HL-60 (cell line): ENCODE measurements at regions not wholly inside any gene's neighbourhood (a gene's known extent, or its start where the extent isn't known, plus 50 kb on each side); places are given as distances from the start of the nearest gene placed in this dataset.

Source experiments
- DNase-seq, 2 experiments: peaks; one replicate each; pipeline ENCODE4 v3.0.0-alpha.2; 2010 to 2020; ENCODE audit warnings: low read depth in 1 of 2, low spot score in 1 of 2
- H3K27ac ChIP-seq: fragments of 250-450 bp; sonication (Bioruptor Pico); replicated peaks from 2 replicates; pipeline ENCODE4 v1.5.1; 2020; ENCODE audit warnings: mild to moderate bottlenecking, moderate library complexity
- H3K27me3 ChIP-seq: fragments of 250-450 bp; sonication (Bioruptor Pico); 2 replicates; pipeline ENCODE4 v1.5.1; 2021; ENCODE audit warnings: mild to moderate bottlenecking, moderate library complexity; ENCODE audit not compliant: insufficient read depth, poor library complexity, severe bottlenecking
- H3K4me3 ChIP-seq: replicated peaks from 2 replicates; pipeline ENCODE4 v1.5.1; 2011; ENCODE audit warnings: mild to moderate bottlenecking, control low read depth, low read length; ENCODE audit not compliant: insufficient read depth
- CTCF ChIP-seq: IDR thresholded peaks from one replicate; pipeline ENCODE4 v1.5.1; 2011; ENCODE audit warnings: low read length, control low read depth, inconsistent platforms; ENCODE audit not compliant: insufficient read depth
- GABPA ChIP-seq: IDR thresholded peaks from 2 replicates; pipeline ENCODE4 v1.6.1; 2012; ENCODE audit warnings: low read depth
- POLR2AphosphoS5 ChIP-seq: IDR thresholded peaks from 2 replicates; pipeline ENCODE4 v1.6.1; 2012; ENCODE audit warnings: low read depth
- REST ChIP-seq: IDR thresholded peaks from 2 replicates; pipeline ENCODE4 v1.6.1; 2012; ENCODE audit warnings: low read depth; ENCODE audit not compliant: insufficient replicate concordance
- SPI1 ChIP-seq: IDR thresholded peaks from 2 replicates; pipeline ENCODE4 v1.6.1; 2012; ENCODE audit warnings: low read depth, mild to moderate bottlenecking, borderline replicate concordance

GRCh38 chr16:85534536-85535351 is 78.4 kb upstream of the GSE1 start:
- TF ChIP-seq GABPA = no peak
- H3K27ac ChIP-seq = peak overlapping the region; percentile 94
- DNase-seq = no peak
- no peak overlapping the region for H3K4me3 ChIP-seq
- H3K27me3 ChIP-seq = no peaks in the 10 kb centered on the region

- Histone ChIP-seq H3K27ac (peak overlapping the region; percentile 94), H3K4me3 (no peak overlapping the region), H3K27me3 (no peaks in the 10 kb centered on the region)
- peak; percentile 72 to 90 for DNase-seq
- TF ChIP-seq CTCF = no peak
- TF ChIP-seq GABPA = no peak
- no peak for TF ChIP-seq REST
- TF ChIP-seq SPI1 = peak; percentile 89
- TF ChIP-seq POLR2AphosphoS5 = peak; percentile 60
Observed at GRCh38 chr16:85535352-85536072, 77.6 kb upstream of the GSE1 start.

GRCh38 chr16:85536073-85536410 is 77.1 kb upstream of the GSE1 start:
- H3K27ac ChIP-seq = peak overlapping the region; percentile 94
- DNase-seq = peak; percentile 57 to 75
- peak; percentile 79 for TF ChIP-seq SPI1
- no peak for TF ChIP-seq GABPA
- H3K27me3 ChIP-seq = no peaks in the 10 kb centered on the region
- H3K4me3 ChIP-seq = no peak overlapping the region

- no peak for DNase-seq
- TF ChIP-seq GABPA = no peak
- no peak for TF ChIP-seq POLR2AphosphoS5
- no peak for TF ChIP-seq CTCF
- TF ChIP-seq SPI1 = no peak
- TF ChIP-seq REST = no peak
- Histone ChIP-seq H3K27me3 (no peaks in the 10 kb centered on the region), H3K4me3 (no peak overlapping the region), H3K27ac (peak overlapping the region; percentile 94)
Observed at GRCh38 chr16:85536411-85537330, 76.5 kb upstream of the GSE1 start.
